Ovary (tissue), 7 donors: ENCODE measurements at regions not wholly inside any gene's neighbourhood (a gene's known extent, or its start where the extent isn't known, plus 50 kb on each side); places are given as distances from the start of the nearest gene placed in this dataset.
"Not testable (repeated sequence)": the region's sequence is repeated elsewhere in the genome, so short reads cannot be mapped to it uniquely, and the experiment has no call there.

ENCODE experiments used
- DNase-seq, 5 donors: peaks; one replicate each; pipeline ENCODE4 v3.0.0-alpha.2; 2019 to 2020
- H3K27ac ChIP-seq, 2 donors: fragments of 200-600 bp; one replicate each; pipeline versions ENCODE4 v1.5.1 to v1.8.0; 2019 to 2022
- H3K27me3 ChIP-seq: fragments of 200-600 bp; one replicate; pipeline ENCODE4 v1.8.0; 2022
- H3K36me3 ChIP-seq: fragments of 200-600 bp; sonication (generic); one replicate; pipeline ENCODE4 v1.5.1; 2019
- H3K4me1 ChIP-seq: one replicate; pipeline ENCODE4 v1.8.1; 2013; ENCODE audit warnings: mild to moderate bottlenecking, moderate library complexity; ENCODE audit not compliant: insufficient read depth
- H3K4me3 ChIP-seq: fragments of 200-600 bp; sonication (generic); one replicate; pipeline ENCODE4 v1.5.1; 2017
- H3K9me3 ChIP-seq, 2 donors: fragments of 200-600 bp in 1 of 2; sonication (generic) in 1 of 2; one replicate each; pipeline versions ENCODE4 v1.5.1 to v1.8.1; 2013 to 2019; ENCODE audit warnings: mild to moderate bottlenecking in 1 of 2, moderate library complexity in 1 of 2
- CTCF ChIP-seq, 3 donors: fragments of 450-650 bp in 2 of 3; fragments of 200-600 bp in 1 of 3; IDR thresholded peaks; one replicate each; pipeline versions ENCODE4 v1.5.1 to v1.8.0; 2016 to 2022; ENCODE audit warnings: antibody characterized with exemption in 3 of 3, mild to moderate bottlenecking in 1 of 3
- EP300 ChIP-seq: sonication (generic); formaldehyde crosslinking; IDR thresholded peaks from one replicate; pipeline ENCODE4 v1.6.1; 2017; ENCODE audit warnings: antibody characterized with exemption
- POLR2A ChIP-seq: fragments of 450-650 bp; IDR thresholded peaks from one replicate; pipeline ENCODE4 v1.6.1; 2017; ENCODE audit warnings: antibody characterized with exemption, mild to moderate bottlenecking, moderate library complexity
- whole genome bisulfite sequencing, 3 donors: extraction: QIAGEN DNeasy Blood & Tissue Kit in 1 of 3; methylation state at CpG; one replicate each; pipeline versions ENCODE4 v1.1.5 to v1.1.7; 2013 to 2017; 5-methylcytosine and 5-hydroxymethylcytosine counted together
- intact Hi-C, 4 donors: fragments of 100-400 bp; cut with DNase I; formaldehyde crosslinking; loops; one replicate each; pipeline versions ENCODE4 v1.11.0 to v1.15.1; 2022 to 2023
- donor health status: DM: no; HTN: no; CAD: no; lungs with moderate emphysema.
- donor health status: DM: no; HTN: no; CAD: no.
- donor health status: Bipolar disorder and iron deficiency.
- donor health status: DM: no; HTN: no; CAD: no.
- donor health status: DM: yes; HTN: yes; CAD: no.

GRCh38 chr14:105710119-105711043 is 184.0 kb downstream of the TMEM121 start:
- 83 to 97% (median 88%) methylated on average over 4 to 6 of the region's 6 CpGs for whole genome bisulfite sequencing, 3 donors
- Histone ChIP-seq H3K27me3 (no peaks in the 10 kb centered on the region), H3K4me3 (no peak overlapping the region), H3K4me1 (no peaks in the 10 kb centered on the region), H3K9me3 (peaks cover 0 to 6% of the 10 kb centered on the region in 2 donors), H3K27ac (no peak overlapping the region), H3K36me3 (no peaks in the 10 kb centered on the region)
- intact Hi-C loops: no loop called here
- TF ChIP-seq CTCF (IDR thresholded peaks at IDR 0.05) (no peak), POLR2A (no peak), EP300 (no peak)
- no peak for DNase-seq

DNA sequence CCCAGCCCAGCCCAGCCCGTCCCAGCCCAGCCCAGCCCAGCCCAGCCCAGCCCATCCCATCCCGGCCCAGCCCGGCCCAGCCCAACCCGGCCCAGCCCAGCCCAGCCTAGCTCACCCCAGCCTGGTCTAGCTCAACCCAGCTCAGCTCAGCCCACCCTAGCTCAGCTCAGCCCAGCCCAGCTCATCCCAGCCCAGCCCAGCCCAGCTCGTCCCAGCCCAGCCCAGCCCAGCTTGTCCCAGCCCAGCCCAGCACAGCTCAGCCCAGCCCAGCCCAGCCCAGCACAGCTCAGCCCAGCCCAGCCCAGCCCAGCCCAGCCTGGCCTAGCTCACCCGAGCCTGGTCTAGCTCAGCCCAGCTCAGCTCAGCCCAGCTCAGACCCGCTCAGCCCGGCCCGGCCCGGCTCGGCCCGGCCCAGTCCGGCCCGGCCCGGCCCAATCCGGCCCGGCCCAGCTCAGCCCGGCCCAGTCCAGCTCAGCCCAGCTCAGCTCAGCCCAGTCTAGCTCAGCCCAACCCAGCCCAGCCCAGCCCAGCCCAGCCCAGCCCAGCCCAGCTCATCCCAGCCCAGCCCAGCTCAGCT is 184.7 kb downstream of the TMEM121 start:
- DNase-seq: no peak
- intact Hi-C loops: no loop called here

DNA sequence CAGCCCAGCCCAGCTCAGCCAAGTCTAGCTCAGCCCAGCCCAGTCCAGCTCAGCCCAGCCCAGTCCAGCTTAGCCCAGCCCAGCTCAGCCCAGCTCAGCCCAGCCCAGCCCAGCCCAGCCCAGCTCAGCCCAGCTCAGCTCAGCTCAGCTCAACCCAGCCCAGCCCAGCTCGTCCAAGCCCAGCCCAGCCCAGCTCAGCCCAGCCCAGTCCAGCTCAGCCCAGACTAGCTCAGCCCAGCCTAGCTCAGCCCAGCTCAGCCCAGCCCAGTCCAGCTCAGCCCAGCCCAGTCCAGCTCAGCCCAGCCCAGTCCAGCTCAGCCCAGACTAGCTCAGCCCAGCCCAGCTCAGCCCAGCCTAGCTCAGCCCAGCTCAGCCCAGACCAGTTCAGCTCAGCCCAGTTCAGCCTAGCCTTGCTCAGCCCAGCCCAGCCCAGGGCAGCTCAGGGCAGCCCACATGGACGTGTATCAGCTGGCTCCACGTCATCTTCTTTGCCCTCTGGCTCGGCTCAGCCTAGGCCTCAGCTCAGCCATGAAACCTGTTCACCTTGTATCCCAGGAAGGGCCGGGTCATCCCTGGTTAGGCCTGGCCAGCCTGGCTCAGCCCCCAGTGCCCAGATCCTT is 185.6 kb downstream of the TMEM121 start:
- H3K4me3 ChIP-seq: no peak overlapping the region
- no peaks in the 10 kb centered on the region for H3K27me3 ChIP-seq
- no peak for DNase-seq
- H3K4me1 ChIP-seq: no peaks in the 10 kb centered on the region
- peaks cover 0 to 6% of the 10 kb centered on the region in 2 donors for H3K9me3 ChIP-seq
- TF ChIP-seq EP300 (no peak), CTCF (IDR thresholded peaks at IDR 0.05) (no peak), POLR2A (no peak)
- H3K36me3 ChIP-seq: no peaks in the 10 kb centered on the region
- 73 to 82% (median 81%) methylated on average over 4 to 5 of the region's 5 CpGs for WGBS, 3 donors
- no peak overlapping the region for H3K27ac ChIP-seq
- intact Hi-C loops: no loop called here

More for the DNA sequence above, 184.7 kb downstream of the TMEM121 start:
- no peak overlapping the region for H3K4me3 ChIP-seq
- H3K4me1 ChIP-seq: no peaks in the 10 kb centered on the region
- TF ChIP-seq EP300 (no peak), POLR2A (no peak), CTCF (IDR thresholded peaks at IDR 0.05) (no peak)
- WGBS, 3 donors: 71 to 90% (median 90%) methylated on average over 2 to 18 of the region's 18 CpGs
- no peaks in the 10 kb centered on the region for H3K36me3 ChIP-seq
- no peaks in the 10 kb centered on the region for H3K27me3 ChIP-seq
- peaks cover 0 to 6% of the 10 kb centered on the region in 2 donors for H3K9me3 ChIP-seq
- H3K27ac ChIP-seq: no peak overlapping the region

GRCh38 chr14:105712670-105713069 is 186.3 kb downstream of the TMEM121 start:
- DNase-seq, H3K36me3 ChIP-seq, H3K4me1 ChIP-seq, H3K9me3 ChIP-seq, H3K27me3 ChIP-seq, H3K27ac ChIP-seq, H3K4me3 ChIP-seq, intact Hi-C loops: not testable (repeated sequence)
- WGBS, 3 donors: 83 to 93% (median 88%) methylated on average over 10 to 17 of the region's 18 CpGs

DNA sequence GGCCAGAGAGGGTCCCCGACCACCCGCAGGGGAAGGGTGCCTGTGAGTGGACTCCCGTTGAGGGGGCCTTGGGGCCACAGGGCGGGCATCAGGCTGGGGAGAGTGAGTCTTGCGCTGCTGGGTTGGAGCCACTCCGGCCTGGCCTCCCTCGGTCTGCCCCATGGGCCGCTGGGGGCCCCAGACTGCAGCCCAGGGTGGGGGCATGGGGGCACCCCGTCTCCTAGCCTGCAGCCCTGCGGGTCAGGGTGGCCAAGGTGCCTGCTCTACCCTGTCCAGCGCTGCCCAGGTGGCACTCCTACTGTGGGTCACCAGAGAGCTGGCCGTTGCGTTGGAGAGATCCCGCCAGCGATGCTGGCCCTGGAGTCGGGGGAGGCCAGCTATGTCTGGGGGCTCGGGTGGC is 186.8 kb downstream of the TMEM121 start:
- H3K36me3 ChIP-seq, intact Hi-C loops, H3K4me3 ChIP-seq, H3K27me3 ChIP-seq, DNase-seq, H3K4me1 ChIP-seq, H3K9me3 ChIP-seq, H3K27ac ChIP-seq: not testable (repeated sequence)
- 90 to 95% (median 91%) methylated on average over 12 to 17 of the region's 17 CpGs for WGBS, 3 donors

DNA sequence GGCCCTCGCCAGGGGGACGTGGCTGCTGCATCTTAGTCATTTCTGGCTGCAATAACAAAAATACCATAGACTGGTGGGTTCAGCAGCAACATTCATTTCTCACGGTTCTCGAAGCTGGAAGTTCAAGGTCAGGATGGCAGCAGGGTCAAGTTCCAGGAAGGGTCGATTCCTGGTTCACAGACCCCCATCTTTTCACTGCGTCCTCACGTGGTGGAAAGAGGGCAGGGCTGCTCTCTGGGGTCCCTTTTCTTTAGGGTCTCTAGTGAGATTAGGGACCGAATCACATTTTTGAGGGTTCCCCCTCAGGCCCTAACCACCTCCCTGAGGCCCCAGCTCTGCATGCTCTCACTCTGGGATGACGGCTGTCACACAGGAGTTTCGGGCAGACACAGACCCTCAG is 187.5 kb downstream of the TMEM121 start:
- H3K27ac ChIP-seq, H3K36me3 ChIP-seq, intact Hi-C loops, H3K4me3 ChIP-seq, H3K27me3 ChIP-seq, H3K4me1 ChIP-seq, H3K9me3 ChIP-seq, DNase-seq: not testable (repeated sequence)
- WGBS, 3 donors: 77 to 87% (median 81%) methylated on average over 9 to 10 of the region's 10 CpGs

GRCh38 chr14:105718787-105719186 is 192.4 kb downstream of the TMEM121 start:
- H3K27ac ChIP-seq, DNase-seq, intact Hi-C loops: not testable (repeated sequence)

DNA sequence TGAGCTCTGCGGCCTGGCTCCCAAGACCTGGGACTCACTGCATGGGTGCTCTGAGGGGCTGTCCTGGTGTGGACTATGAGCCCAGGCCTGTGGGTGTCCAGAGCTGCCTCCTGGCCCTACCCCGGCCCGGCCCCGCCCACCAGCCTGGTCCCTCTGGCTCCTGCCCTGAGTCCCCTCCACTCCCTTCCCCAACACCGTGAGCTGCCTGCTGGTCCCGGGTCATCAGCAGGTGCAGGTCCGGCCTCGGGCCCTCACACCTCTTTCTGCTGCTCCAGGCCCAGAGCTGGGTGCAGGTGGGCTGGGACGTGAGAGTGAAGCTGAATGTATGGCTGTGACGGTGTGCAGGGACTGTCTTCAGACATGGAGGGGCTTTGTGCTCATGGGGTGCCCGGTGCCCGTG is 193.7 kb downstream of the TMEM121 start:
- DNase-seq, H3K36me3 ChIP-seq, H3K4me1 ChIP-seq, H3K4me3 ChIP-seq, H3K27me3 ChIP-seq, H3K9me3 ChIP-seq, intact Hi-C loops, H3K27ac ChIP-seq: not testable (repeated sequence)
- WGBS, 3 donors: 89 to 100% methylated on average over 1 to 8 of the region's 12 CpGs; no CpG with 5 or more reads in 1 of the 3 donors

More at GRCh38 chr14:105718787-105719186, 192.4 kb downstream of the TMEM121 start:
- H3K4me1 ChIP-seq, H3K9me3 ChIP-seq, H3K27me3 ChIP-seq, H3K36me3 ChIP-seq, H3K4me3 ChIP-seq: not testable (repeated sequence)
- 77 to 82% (median 79%) methylated on average over 4 to 7 of the region's 7 CpGs for WGBS, 3 donors
